ENCODE measurements at regions not wholly inside any gene's neighbourhood (a gene's known extent, or its start where the extent isn't known, plus 50 kb on each side); places are given as distances from the start of the nearest gene placed in this dataset.

DNA sequence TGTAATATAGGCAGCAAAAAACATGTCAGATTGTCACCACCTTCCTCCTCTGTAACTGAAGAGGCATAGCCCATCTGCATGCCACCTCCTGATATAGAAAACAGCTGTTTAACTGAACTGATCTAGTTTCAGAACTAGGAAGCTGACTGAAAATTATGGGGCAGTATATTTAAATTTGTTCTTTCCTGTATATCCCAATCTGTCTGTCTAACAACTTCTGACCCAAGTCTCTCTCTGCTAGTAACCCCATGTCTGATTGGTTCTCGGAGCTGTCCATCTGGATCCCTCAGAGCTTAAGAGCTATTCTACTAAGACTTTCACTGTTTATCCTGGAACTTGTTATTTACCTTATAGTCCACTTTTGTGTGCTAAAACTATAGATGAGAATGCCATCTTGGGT lies 68.2 kb upstream of the SLC35G4 start:
- TF ChIP-seq, protein P1, sequence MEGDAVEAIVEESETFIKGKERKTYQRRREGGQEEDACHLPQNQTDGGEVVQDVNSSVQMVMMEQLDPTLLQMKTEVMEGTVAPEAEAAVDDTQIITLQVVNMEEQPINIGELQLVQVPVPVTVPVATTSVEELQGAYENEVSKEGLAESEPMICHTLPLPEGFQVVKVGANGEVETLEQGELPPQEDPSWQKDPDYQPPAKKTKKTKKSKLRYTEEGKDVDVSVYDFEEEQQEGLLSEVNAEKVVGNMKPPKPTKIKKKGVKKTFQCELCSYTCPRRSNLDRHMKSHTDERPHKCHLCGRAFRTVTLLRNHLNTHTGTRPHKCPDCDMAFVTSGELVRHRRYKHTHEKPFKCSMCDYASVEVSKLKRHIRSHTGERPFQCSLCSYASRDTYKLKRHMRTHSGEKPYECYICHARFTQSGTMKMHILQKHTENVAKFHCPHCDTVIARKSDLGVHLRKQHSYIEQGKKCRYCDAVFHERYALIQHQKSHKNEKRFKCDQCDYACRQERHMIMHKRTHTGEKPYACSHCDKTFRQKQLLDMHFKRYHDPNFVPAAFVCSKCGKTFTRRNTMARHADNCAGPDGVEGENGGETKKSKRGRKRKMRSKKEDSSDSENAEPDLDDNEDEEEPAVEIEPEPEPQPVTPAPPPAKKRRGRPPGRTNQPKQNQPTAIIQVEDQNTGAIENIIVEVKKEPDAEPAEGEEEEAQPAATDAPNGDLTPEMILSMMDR (IDR thresholded peaks at IDR 0.05): no peak
- TF ChIP-seq POLR2A (IDR thresholded peaks at IDR 0.05) (no peak), EP300 (IDR thresholded peaks at IDR 0.05) (no peak)

Measured in ovary (tissue), 3 donors.